OCI-LY1 (cell line): ENCODE measurements at regions not wholly inside any gene's neighbourhood (a gene's known extent, or its start where the extent isn't known, plus 50 kb on each side); places are given as distances from the start of the nearest gene placed in this dataset.

ENCODE experiments used
- CTCF ChIP-seq: fragments of 200-600 bp; sonication (generic), shearing (Covaris generic); IDR thresholded peaks from 2 replicates; pipeline ENCODE4 v1.5.1; 2017; ENCODE audit warnings: mild to moderate bottlenecking, antibody characterized with exemption, low read length, moderate library complexity, mixed read lengths
- EZH2 ChIP-seq: fragments of 200-600 bp; sonication (generic), shearing (Covaris generic); IDR thresholded peaks from 2 replicates; pipeline ENCODE4 v1.8.0; 2017; ENCODE audit warnings: borderline replicate concordance, mixed run types, mild to moderate bottlenecking, antibody characterized with exemption, low read length, moderate library complexity, mixed read lengths

GRCh38 chr10:69745698-69746097, 56.0 kb upstream of the COL13A1 start:
- TF ChIP-seq EZH2, result no peak
- no peak for TF ChIP-seq CTCF
